ENCODE measurements at regions not wholly inside any gene's neighbourhood (a gene's known extent, or its start where the extent isn't known, plus 50 kb on each side); places are given as distances from the start of the nearest gene placed in this dataset.

DNA sequence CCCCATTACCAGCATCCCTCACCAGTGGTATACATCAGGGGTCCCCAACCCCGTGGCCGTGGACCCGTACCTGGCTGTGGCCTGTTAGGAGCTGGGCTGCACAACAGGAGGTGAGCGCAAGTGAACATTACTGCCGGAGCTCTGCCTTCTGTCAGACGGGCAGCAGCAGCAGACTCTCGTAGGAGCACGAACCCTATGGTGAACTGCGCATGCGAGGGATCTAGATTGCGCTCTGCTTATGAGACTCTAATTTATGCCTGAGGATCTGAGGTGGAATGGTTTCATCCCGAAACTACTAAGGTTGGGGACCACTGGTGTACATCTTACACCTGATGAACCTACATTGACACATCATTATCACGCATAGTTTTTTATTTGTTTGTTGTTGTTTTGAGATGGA, 52.8 kb upstream of the DHX15 start:
- no peak for DNase-seq

DNA sequence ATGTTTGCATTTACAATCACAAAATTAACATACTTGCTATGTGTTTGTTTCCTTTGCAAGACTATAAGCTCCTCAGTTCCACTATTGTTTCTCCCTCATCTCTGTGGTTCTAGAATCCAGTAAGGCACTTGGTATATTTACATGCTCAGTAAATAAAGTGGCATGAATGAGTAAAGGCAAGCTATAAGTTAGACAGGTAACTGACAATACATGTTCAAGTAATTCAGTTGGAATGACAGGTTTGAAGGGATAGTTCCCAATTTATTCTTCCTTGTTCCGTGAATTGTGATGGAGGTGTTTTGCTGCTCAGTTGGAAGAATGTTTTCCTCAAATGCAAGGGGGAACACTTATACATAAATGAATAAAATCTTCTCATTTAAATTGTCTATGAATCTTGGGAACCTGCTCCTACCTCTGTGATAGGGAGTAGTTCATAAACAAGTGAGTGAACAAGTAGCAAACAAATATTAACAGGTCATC, 54.1 kb upstream of the DHX15 start:
- DNase-seq, result no peak

GRCh38 chr4:24639714-24640113, 55.4 kb upstream of the DHX15 start:
- DNase-seq, result no peak

DNA sequence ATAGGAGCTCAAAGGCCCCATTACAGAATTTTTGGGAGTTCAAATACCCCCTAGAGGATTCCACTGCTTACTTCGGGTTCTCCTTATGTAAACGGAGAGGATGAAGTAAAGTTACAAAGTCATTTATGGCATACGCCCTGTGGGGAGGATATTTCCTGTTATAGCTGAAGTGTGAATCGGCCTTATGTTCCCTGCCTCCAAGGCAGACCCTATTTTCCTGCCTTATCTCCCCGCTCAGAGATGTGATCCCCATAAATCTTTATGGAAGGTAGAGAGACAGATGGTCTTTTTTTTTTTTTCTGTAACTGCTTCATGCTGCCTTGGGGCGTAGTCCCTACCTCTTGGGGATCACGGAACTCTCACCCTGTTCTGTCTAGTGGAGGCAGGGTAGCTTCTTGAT, 56.0 kb upstream of the DHX15 start:
- no peak for DNase-seq

DNA sequence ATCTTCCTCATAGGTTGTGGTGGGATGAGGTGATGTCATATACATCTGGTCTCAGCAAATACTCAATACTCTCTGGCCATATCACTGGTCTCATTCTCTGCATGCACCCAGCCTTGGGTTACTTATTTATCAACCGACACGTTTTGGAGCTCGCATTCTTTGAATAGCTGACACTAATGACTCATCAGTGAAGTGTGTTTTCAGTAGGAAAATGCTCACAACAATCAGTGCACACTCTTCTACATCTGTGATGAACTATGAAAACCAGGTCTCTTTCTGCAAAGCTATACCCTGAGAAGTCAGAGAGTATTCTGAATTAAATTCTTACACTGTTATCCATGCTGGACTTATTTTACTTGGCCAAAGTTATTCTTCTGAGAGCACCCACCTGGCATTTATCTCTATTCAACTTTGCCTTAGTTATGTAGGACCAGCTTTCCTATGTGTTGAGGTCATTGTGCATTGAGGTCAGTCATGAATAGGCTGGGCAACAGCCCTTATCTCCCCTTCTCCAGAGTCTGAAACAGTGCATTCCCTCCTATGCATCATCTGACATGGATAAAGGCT, 58.7 kb upstream of the DHX15 start:
- DNase-seq, result no peak

DNA sequence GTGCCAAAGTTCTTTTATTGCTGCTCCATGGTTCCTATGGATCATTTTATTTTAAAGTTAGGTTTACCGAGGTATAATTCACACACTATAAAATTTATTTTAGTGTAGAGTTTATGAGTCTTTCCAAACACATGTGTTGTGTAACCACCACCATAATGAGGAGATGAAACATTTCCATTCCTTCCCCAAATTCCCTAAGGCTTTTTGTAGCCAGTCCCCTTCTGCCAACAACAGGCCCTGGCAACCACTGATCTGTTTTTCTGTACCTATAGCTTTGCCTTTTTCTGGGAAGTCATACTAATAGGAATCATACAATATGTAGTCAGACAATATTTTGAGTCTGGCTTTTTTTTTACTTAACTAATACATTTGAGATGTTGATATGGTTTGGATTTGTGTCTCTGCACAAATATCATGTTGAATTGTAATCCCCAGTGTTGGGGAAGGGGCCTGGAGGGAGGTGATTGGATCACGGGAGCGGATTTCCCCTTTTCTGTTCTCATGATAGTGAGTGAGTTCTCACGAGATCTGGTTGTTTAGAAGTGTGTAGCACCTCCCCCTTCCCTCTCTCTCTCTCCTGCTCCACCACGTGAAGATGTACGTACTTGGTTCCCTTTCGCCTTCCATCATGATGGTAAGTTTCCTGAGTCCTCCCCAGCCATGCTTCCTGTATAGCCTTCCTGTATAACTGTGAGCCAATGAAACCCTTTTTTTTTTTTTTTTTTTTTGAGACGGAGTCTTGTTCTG, 59.6 kb upstream of the DHX15 start:
- no peak for DNase-seq

GRCh38 chr4:24644983-24645764, 60.8 kb upstream of the DHX15 start:
- DNase-seq, result no peak

- no peak for DNase-seq
Observed at GRCh38 chr4:24645765-24646550, 61.6 kb upstream of the DHX15 start.

DNA sequence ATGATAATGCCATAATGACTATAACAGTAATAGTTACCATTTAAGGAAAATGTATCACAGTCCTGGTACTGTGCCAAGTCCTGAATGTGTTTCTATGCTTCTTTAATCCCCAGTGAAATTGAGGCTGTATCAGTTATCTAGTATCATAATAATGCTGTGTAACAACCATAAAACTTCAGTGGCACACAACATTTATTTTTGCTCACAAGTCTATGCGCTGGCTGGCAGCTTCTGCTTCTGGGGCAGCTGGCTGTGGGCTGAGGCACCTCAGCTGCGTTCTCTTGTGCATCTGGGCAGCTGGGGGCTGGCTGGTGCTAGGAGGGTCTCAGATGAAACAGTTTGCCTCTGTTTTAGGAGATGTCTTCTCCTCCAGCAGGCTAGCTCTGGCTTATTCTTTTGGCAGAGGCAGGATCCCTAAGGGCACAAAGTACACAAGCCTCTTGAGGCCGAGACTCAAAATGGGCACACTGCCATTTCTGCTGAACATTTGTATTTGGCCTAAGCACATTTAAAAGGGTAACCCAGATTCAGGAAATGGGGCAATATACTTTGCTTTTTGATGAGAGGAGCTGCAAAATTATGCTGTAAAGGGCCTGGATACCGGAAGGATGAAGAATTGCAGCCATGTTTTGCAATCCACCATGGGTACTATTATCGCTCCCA, 62.6 kb upstream of the DHX15 start:
- DNase-seq, result peak; percentile 1 to 39

DNA sequence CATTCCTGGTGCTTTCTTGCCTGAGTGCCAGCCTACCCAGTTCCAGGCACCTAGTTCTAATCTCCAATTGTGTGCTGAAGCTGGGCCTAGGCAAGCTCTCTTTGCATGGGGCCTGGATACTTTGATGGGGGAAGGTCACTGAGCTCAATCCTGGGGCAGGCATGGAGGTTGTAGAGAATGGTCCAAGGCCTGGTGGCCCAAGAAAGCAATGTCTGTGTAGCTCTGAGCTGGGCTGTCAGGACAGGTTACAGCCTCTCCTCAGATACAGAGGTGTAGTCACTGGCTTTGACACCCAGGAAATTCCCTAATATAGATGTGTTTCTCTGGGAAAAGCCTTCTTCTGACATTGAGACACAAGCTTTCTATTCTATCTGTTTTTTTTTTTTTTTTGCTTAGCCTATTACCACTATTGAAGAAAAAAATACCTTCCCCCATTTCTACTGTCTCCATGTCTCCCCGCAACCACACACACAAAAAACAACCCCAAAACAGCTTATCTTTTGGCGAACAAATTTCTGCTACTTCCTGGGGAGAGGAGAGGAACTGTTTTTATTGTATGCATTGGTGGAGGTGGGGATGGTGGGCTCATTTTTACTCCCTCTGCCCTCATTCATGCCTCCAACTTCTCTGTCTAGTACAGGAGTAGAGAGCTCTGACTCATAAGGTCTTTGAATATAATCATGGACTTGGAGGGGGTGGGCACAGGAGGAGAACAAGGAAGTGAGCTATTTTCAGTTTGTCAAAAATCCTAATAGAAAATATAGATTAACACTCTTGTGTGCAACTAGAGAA, 66.7 kb upstream of the DHX15 start:
- no peak for DNase-seq

DNA sequence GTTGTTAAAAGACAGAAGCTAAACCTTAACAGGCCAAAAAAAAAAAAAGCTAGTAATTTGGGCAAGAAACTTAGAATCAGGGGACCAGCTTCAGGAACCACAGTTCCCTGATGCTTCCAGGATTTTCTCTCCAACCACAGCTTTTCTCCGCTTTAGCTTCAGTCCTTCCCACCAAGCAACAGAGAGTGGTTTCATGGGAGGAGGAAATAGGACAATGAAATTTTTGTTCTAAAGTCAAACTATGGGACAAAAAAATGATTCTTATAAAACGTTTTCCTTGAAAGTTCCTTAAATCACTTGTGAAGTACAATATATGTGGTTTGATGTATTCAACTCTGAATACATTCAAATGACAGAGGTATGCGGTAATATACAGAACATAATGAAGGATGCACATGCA, 71.0 kb upstream of the DHX15 start:
- DNase-seq, result no peak

- DNase-seq, result no peak
Observed at GRCh38 chr4:24655971-24656370, 71.6 kb upstream of the DHX15 start.

DNA sequence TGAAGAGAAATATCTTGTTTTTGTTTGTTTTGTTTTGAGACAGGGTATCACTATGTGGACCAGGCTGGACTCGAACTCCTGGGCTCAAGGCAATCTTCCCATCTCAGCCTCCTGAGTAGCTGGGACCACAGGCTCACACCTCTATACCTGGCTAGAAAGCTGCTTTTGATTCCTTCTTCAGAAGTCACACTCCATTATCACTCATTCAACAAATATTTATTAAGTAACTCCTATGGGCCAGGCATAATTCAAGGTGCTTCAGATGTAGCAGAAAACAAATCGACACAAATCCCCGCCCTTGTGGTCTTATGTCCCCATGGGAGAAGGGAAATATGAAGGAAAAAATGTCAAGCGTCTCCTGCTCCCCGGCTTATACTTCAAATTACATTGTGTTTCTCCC, 72.6 kb upstream of the DHX15 start:
- DNase-seq, result no peak

DNA sequence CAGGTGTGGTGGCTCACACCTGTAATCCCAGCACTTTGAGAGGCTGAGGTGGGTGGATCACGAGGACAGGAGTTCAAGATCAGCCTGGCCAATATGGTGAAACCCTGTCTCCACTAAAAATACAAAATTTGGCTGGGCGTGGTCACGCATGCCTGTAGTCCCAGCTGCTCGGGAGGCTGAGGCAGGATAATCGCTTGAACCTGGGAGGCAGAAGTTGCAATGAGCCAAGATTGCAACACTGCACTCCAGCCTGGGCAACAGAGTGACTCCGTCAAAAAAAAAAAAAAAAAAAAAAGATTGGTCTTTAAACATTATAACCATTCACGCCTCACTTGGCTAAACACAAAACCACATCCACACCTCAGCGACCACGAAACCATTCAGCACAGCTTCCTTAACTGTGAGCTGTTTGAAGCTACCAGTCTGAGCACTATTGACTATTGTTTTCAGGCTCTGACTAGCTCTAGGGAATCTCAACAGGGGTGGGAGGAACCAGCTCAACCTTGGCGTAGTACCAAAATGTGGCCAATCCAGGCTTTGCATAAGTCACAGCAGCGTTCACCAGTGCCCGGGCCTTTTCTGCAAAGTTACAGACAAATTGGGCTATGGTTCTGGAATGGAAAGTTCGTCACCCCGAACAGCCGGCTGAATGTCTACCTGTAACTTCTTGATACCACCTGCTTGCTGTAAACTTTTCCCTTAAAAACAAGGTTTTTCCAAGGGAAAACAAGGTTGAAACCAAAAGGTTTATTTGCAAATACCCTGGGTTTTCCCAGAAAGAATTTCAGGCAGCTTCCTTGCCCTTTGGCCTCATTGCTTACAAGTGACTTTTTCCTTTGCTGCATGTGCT, 73.6 kb upstream of the DHX15 start:
- peak in 1 of 2 experiments; percentile 21 for DNase-seq

DNA sequence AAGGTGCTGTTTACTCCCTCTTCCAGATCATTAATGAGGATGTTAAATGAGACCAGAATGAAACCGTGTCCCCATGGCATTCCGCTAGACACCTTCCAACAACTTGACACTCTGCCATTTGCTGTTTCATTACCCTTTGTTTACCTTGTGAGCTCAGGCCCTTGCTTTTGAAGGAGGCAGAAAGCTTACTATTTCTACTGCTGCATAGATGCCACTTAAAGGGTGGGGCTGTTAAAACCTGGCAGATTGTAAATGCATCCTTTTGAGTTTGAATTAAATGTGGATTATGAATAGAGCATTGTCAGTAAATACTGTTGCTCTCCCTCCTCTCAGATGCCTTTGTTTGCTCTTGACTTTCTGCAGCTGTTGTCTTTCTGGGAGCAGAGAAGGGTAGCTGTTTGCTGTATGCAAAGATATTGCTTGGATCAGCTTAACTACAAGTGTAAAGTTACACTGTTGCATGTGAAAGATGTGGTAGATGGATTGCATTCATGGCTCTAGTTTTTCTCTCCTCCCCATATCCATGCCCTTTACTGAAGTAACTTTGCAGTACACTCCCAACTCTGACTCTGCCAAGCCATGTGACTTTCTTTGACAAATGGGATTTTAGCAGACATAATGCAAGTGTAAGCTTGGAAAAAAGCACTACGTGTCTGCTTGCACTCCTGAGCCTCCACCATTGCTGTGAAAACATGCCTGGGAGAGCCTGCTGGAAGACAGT, 75.0 kb upstream of the DHX15 start:
- DNase-seq, result no peak

DNA sequence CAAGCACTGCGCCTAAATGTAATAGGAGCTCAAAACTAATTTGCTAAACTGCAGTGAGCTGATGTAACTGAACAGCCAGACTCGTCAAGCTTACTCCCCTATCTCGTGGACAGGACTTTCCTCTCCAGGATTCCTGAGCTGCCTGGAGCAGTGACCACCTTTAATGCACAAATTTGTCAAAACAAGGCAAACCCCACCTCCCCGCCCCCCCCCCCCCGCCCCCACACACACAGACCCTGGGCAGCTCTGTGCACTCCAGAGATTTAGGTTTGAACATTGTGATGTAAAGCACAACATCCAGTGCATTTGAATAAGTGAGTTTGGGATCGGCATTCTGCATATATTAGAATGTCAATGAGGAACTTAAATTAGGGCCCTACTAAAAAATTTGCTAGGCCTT, 77.7 kb upstream of the DHX15 start:
- no peak for DNase-seq

DNA sequence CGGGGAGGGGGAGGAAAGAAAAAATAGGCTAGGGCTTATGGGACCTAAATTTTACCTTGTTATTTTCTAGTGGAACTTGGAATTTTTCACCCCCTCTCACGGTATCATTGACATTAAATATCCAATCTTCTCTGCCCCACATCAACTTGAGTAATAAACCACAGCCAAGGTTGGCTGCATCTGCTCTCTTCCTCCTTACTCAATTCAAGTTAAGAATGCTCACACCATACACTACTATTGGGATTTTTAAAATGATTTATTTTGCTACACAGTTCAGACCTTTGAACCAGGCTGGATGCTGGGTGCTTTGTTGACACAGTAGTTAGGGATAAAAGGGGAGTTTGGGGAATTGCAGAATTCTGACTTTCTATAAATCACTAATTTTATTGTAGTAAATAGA, 78.2 kb upstream of the DHX15 start:
- DNase-seq, result no peak

- DNase-seq, result no peak
Observed at GRCh38 chr4:24664956-24665355, 80.6 kb upstream of the DHX15 start.

DNA sequence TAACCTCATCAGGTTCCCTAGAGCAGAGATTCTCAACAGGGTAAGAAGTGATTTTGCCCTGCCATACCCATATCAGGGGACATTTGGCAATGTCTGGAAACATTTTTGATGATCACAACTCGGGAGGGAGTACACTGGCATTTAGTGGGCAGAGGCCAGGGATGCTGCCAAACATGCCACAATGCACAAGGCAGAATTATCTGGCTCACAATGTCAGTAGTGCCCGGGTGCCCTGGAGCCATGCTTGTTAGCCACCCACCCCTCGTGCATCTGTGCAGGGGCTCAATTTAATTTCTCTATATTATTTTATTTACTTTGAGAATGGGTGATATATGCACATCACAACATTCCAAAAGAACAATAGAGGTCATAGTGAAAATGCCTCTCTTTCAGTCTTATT, 82.0 kb upstream of the DHX15 start:
- DNase-seq, result no peak

DNA sequence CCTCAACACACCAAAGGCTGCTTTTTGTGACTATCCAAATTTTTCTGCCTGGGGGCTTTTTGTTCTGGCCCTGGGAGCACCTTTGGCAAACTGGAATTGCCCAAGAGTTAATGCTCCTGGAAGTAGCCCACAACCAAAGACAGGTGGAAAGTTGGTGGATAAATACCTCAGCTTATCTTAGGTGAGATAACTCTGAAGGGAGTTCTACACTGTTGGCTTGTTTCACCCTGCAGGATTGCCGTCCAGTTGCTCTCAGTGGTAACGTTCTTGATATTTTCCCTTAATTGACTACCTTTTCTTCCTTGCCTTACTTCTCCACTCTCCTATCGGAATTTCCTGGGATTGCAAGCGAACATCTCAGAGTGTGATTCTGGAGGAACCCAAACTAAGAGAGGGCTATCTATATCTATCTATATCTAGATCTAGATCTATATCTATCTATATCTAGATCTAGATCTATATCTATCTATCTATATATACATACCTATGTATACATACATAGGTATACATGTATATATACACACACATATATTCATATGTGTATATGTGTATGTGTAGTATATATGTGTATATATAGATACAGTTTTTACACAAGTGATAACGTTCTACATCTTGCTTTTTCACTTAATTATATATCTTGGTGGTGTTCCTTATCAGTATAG, 82.6 kb upstream of the DHX15 start:
- no peak for DNase-seq

Measured in NCI-H446 (cell line).